ENCODE measurements at regions not wholly inside any gene's neighbourhood (a gene's known extent, or its start where the extent isn't known, plus 50 kb on each side); places are given as distances from the start of the nearest gene placed in this dataset.

- no peak for DNase-seq
Observed at GRCh38 chr1:187054862-187055757, 226.4 kb downstream of the PLA2G4A start.

GRCh38 chr1:187063271-187063670, 234.5 kb downstream of the PLA2G4A start:
- Histone ChIP-seq H3K36me3 (ENCODE audit: low read depth) (no peaks in the 10 kb centered on the region), H3F3A (ENCODE audit: insufficient read depth, low read depth) (no peaks in the 10 kb centered on the region), H3K27me3 (ENCODE audit: insufficient read depth, low read depth) (no peaks in the 10 kb centered on the region), H3K79me2 (ENCODE audit: low read depth) (no peaks in the 10 kb centered on the region), H3K9me2 (ENCODE audit: insufficient read depth) (no peaks in the 10 kb centered on the region), H2AFZ (no peak overlapping the region), H3K4me3 (no peak overlapping the region), H3K27ac (no peak overlapping the region), H3K9me3 (ENCODE audit: insufficient read depth, low read depth) (no peaks in the 10 kb centered on the region), H4K20me1 (ENCODE audit: insufficient read depth) (no peaks in the 10 kb centered on the region), H3K4me2 (no peak overlapping the region), H3K4me1 (replicated peaks; ENCODE audit: insufficient read depth) (no peaks in the 10 kb centered on the region)
- ChIA-PET POLR2A (ENCODE audit: unreplicated experiment) (no interaction called here), CTCF (no interaction called here)
- TF ChIP-seq CTCF (conservative IDR thresholded peaks at IDR 0.05) (no peak), EZH2 (IDR thresholded peaks at IDR 0.05; ENCODE audit: low read depth) (no peak)
- no TSS peak for BruUV-seq (replicated peaks)
- intact Hi-C loops (cut with micrococcal nuclease; ENCODE audit: unreplicated experiment), result no loop called here
- no peak for DNase-seq

More at GRCh38 chr1:187054862-187055757, 226.4 kb downstream of the PLA2G4A start:
- Histone ChIP-seq H3K27me3 (ENCODE audit: insufficient read depth, low read depth) (no peaks in the 10 kb centered on the region), H3K9me2 (ENCODE audit: insufficient read depth) (no peaks in the 10 kb centered on the region), H3K4me1 (replicated peaks; ENCODE audit: insufficient read depth) (no peaks in the 10 kb centered on the region), H3K27ac (no peak overlapping the region), H3F3A (ENCODE audit: insufficient read depth, low read depth) (no peaks in the 10 kb centered on the region), H2AFZ (peak overlapping the region; percentile 55; the same call in 1 of the 2 replicates), H3K79me2 (ENCODE audit: low read depth) (no peaks in the 10 kb centered on the region), H3K9me3 (ENCODE audit: insufficient read depth, low read depth) (no peaks in the 10 kb centered on the region), H3K4me3 (no peak overlapping the region), H3K4me2 (no peak overlapping the region), H3K36me3 (ENCODE audit: low read depth) (no peaks in the 10 kb centered on the region), H4K20me1 (ENCODE audit: insufficient read depth) (no peaks in the 10 kb centered on the region)
- TF ChIP-seq CTCF (conservative IDR thresholded peaks at IDR 0.05), result no peak
- no peak for TF ChIP-seq EZH2 (IDR thresholded peaks at IDR 0.05; ENCODE audit: low read depth)
- ChIA-PET POLR2A (ENCODE audit: unreplicated experiment) (no interaction called here), CTCF (interaction anchor here (0.6 kb wide), 1 partner anchor 333 kb away, joined by 8 read pairs; no protein-coding TSS in a partner anchor)
- no TSS peak for BruUV-seq (replicated peaks)
- intact Hi-C loops (cut with micrococcal nuclease; ENCODE audit: unreplicated experiment), result loop anchor here (10.0 kb wide), 1 partner anchor 210 kb away; no protein-coding TSS in a partner anchor

- no peak for DNase-seq
- Histone ChIP-seq H3K9me3 (ENCODE audit: insufficient read depth, low read depth) (no peaks in the 10 kb centered on the region), H3K9me2 (ENCODE audit: insufficient read depth) (no peaks in the 10 kb centered on the region), H3F3A (ENCODE audit: insufficient read depth, low read depth) (no peaks in the 10 kb centered on the region), H3K79me2 (ENCODE audit: low read depth) (no peaks in the 10 kb centered on the region), H3K4me2 (no peak overlapping the region), H3K4me1 (replicated peaks; ENCODE audit: insufficient read depth) (no peaks in the 10 kb centered on the region), H3K27ac (no peak overlapping the region), H3K27me3 (ENCODE audit: insufficient read depth, low read depth) (no peaks in the 10 kb centered on the region), H3K36me3 (ENCODE audit: low read depth) (no peaks in the 10 kb centered on the region), H2AFZ (no peak overlapping the region), H4K20me1 (ENCODE audit: insufficient read depth) (no peaks in the 10 kb centered on the region), H3K4me3 (no peak overlapping the region)
- ChIA-PET CTCF (no interaction called here), POLR2A (ENCODE audit: unreplicated experiment) (no interaction called here)
- TF ChIP-seq EZH2 (IDR thresholded peaks at IDR 0.05; ENCODE audit: low read depth), result no peak
- no peak for TF ChIP-seq CTCF (conservative IDR thresholded peaks at IDR 0.05)
- intact Hi-C loops (cut with micrococcal nuclease; ENCODE audit: unreplicated experiment), result no loop called here
- BruUV-seq (replicated peaks), result no TSS peak
Observed at GRCh38 chr1:187067160-187067559, 238.4 kb downstream of the PLA2G4A start.

Measured in PC-9 (cell line).